HG03175 (cell line): ENCODE measurements at regions not wholly inside any gene's neighbourhood (a gene's known extent, or its start where the extent isn't known, plus 50 kb on each side); places are given as distances from the start of the nearest gene placed in this dataset.
"Not testable (repeated sequence)": the region's sequence is repeated elsewhere in the genome, so short reads cannot be mapped to it uniquely, and the experiment has no call there.

ENCODE experiments used
- ATAC-seq: cut with Tn5 transposase; IDR thresholded peaks from one replicate; pipeline ENCODE4 v1.9.1; 2021; ENCODE audit warnings: mild to moderate bottlenecking, moderate library complexity; ENCODE audit not compliant: unreplicated experiment

- ATAC-seq = no peak
These were observed 105.3 kb upstream of the C2CD4B start for GRCh38 chr15:62270216-62270921.

DNA sequence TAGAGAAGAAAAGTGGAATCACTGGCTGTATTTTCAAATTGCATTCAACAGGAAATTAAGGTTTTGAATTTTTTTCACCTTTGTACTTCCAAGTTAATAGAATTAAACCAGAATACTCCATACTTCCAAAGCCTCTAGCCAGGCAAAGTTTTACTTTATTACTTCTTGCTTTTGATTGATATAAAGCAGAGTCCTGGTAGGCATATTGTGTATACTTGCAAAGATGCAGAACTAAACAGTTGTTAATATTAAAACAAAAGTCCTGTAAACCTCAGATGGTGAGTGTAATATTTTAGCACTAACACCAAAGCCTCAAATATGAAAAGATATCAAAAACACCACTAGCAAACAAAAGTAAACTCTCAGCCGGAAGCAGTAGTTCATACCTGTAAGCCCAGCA is 107.2 kb upstream of the C2CD4B start:
- ATAC-seq = no peak

DNA sequence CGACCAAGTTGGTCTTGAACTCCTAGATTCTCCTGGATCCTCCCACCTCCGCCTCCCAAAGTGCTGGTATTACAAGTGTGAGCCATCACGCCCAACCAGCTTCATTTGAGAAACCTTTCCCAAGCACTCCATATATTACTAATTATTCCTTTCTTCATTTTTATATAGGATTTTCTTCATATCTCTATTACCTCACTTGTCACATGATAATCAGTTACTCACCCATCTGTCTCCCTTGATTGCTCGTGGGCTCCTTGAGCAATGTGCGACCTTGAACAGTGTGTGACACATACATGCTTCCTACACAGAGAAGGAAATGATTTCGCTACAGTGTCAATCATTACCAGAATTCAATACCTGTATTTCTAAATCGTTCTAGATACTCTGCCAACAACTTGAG is 110.7 kb upstream of the C2CD4B start:
- no peak for ATAC-seq

GRCh38 chr15:62277816-62278394 is 112.8 kb upstream of the C2CD4B start:
- no peak for ATAC-seq

DNA sequence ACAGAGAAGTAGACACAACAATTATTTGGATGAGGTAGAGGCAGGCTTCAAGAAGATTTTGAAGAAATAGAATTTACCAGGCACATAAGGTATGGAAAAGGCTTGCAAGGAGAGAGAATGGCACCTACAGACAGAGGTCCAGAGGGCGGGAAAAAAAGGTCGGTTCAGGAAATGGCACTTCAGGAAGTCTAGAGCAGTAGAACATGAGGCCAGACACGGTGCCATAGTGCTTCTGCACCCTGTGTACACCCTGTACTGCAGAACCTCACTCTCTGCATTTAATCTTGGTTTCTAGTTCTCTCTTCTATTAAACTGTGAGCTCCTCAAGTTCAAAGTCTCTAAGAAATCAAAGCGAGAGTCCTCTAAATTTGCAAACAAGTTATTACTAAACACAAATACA is 113.4 kb upstream of the C2CD4B start:
- no peak for ATAC-seq

- ATAC-seq = no peak
These were observed 114.0 kb upstream of the C2CD4B start for GRCh38 chr15:62279041-62279440.

GRCh38 chr15:62280625-62281024 is 115.5 kb upstream of the C2CD4B start:
- ATAC-seq = no peak

DNA sequence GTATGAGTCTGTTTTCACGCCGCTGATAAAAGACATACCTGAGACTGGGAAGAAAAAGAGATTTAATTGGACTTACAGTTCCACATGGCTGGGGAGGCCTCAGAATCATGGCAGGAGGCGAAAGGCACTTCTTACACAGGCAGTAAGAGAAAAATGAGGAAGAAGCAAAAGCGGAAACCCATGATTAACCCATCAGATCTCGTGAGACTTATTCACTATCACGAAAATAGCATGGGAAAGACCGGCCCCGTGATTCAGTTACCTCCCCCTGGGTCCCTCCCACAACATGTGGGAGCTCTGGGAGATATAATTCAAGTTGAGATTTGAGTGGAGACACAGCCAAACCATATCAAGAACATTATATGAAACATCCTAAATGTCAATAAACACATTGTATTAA is 116.7 kb upstream of the C2CD4B start:
- ATAC-seq = not testable (repeated sequence)

GRCh38 chr15:62287066-62287857 is 122.2 kb upstream of the C2CD4B start:
- ATAC-seq = no peak

DNA sequence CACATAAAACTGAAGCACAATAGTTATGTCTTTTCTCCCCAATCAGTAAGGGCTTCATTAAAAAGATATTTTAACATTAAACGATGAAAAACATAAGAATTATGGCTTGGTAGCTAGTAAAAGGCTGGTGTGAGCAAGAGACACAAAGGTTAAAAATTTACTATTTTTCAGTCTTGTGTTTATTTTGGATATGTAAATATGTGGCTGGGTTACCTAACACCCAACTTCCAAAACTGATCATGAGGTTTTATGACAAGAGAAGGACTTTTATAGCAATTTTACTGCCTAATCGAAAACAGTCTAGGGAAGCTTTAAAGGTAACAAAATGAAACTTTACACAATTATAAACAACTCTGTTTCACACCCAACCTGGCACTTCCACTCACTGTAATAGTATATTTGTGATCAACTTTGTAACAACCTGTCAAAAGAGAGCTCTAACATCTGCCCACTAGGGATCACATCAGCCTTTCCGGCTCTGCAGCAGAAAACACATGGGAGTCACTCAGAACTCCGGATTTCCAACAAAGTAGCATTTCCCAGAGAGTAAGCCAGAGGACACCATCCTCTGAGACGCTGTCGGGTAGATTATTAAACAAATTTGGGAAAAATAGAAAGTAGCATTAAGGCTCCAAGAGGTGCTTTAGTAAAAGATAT is 123.4 kb upstream of the C2CD4B start:
- no peak for ATAC-seq

DNA sequence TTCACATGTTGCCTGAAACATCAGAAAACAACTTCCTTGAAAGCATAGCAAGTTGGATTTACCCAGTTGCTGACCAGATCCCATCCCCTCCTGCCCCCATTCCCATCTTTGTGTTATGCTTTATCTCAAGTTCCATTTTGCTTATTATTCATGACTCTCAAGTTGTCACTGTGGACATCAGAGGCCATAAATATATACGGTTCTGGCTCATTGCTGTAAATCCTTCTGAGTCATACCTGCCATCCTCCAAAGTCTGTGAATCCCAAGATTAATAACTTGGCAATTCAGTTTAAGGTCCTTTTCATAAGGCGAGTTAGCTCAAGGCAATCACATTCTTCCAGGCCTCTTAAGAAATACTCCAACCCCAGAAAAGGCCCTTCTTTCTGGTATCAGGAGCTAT is 126.2 kb upstream of the C2CD4B start:
- ATAC-seq = no peak

DNA sequence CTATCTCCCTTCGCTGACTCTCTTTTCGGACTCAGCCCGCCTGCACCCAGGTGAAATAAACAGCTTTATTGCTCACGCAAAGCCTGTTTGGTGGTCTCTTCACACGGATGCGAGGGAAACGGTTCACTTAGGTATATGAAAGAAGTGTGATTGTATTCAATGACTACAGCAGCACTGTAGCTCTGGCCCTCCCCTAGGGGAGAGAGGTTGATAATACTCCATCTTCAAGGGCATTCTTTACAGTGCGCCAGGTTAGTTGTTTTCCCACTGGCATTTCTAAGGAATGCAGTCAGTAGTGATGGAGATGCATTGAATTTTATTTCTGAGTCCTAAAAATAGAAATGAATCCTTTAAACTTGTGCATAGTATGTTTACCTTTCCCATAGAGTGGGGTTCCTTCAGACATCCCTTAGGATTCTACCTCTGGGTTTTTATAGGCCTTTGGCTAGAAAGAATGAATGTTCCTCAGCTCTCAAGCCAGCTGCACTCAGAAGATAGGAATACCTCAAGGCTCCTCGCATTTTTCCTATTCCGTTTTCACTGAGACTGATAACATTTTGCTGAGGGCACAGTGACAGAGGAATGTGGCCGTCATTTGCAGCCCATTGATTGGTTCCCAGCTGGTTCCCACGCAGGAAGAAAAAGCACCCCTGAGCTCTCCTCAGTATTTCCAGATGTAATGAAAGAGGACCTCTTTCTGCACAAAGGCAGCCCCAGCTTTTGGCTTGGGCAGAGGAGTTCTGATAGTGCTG is 131.8 kb upstream of the C2CD4B start:
- ATAC-seq = no peak

DNA sequence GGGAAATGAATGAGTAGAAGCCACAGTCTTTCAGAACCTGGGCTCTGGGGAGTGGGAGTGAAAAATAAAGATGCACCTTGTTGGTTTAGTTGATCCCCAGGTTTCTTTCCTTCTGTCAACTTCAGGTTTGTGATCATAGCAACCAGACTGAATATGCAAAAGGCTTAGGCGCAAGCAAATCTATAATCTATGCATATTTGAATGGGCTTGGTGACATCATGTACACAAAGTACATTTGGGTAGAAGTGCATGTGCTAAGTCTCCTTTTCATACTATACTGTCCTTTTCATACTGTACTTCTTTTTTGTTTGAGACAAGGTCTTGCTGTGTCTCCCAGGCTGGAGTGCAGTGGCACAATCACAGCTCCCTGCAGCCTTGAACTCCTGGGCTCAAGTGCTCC is 132.4 kb upstream of the C2CD4B start:
- ATAC-seq = no peak

DNA sequence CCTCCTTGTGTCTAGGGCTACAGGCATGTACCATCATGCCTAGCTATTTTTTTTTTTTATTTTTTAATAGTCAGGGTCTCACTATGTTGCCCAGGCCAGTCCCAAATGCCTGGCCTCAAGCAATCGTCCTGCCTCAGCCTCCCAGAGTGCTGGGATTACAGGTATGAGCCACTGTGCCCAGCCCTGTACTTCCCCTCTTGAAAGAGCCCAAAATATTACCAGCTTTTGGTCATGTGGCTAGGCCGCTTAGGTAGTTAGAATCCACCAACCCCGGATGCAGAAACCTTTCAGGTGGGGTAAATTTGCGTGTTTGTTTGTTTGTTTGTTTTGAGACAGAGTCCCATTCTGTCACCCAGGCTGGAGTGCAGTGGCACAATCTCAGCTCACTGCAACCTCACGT is 132.8 kb upstream of the C2CD4B start:
- no peak for ATAC-seq

GRCh38 chr15:62298811-62299210 is 133.7 kb upstream of the C2CD4B start:
- ATAC-seq = no peak

GRCh38 chr15:62299541-62299940 is 134.5 kb upstream of the C2CD4B start:
- ATAC-seq = no peak

DNA sequence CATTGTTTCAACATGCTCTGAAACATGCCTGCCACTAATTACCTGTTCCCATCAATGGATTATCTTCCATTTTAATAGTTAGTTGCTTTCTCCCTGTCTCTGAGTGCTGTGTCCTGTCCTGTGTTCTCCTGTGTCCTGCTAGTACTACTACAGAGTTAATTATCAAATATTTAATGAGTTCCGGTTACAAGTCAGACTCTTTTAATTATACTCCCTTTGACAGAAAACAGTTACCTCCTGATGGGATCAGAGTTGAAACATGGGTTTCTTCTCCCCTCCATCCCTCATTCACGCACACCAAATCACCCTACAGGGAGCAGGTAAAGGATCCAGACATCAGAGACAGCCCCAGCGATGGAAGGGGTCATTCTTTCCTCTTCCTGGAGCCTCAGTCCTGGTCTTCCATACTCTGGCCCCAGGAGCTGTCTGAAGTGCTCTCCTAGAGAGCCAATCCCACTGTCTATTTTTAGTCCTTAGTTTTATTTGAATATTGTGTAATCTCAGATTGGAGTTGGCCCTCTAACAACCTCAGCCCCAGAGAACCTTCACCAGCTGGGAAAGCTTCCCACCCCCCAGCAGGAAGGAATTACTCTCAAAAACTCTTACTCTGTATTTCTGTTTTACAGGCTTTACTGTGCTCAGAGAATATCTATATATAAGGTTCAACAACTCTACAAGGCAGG is 137.0 kb upstream of the C2CD4B start:
- ATAC-seq = no peak

GRCh38 chr15:62306851-62307504 is 141.9 kb upstream of the C2CD4B start:
- no peak for ATAC-seq

GRCh38 chr15:62307551-62307950 is 142.5 kb upstream of the C2CD4B start:
- ATAC-seq = no peak
